ENCODE measurements at regions not wholly inside any gene's neighbourhood (a gene's known extent, or its start where the extent isn't known, plus 50 kb on each side); places are given as distances from the start of the nearest gene placed in this dataset.

DNA sequence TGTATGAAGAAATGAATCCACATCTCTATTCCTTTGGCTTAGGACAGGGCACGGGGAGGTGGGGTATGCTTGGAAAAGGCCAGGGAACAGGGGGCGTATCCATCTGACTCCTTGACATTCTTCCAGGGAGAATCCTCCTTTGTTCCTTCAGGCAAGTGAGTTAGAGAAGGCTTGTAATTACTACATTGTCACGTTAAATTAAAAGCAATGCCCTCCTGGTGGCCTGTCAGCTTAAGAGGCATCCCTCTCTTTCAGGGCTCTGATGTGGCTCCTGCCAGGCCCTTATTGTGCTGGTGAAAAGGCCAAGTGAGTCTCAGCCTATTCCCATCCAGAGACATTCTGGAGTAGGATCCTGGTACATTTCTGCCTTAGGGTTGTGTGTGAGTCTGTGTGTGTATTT is 128.3 kb downstream of the FOXA2 start:
- Histone ChIP-seq H3K27me3 (ENCODE audit: insufficient read depth, low read depth, severe bottlenecking) (peaks cover 49% of the 10 kb centered on the region), H3K36me3 (no peaks in the 10 kb centered on the region), H3K9me3 (ENCODE audit: severe bottlenecking) (no peaks in the 10 kb centered on the region), H3K27ac (no peak overlapping the region), H3K4me3 (ENCODE audit: low read depth, low read length) (no peak overlapping the region)
- TF ChIP-seq CTCF (IDR thresholded peaks at IDR 0.05; ENCODE audit: low read depth, low read length), result no peak
- no peak for DNase-seq

DNA sequence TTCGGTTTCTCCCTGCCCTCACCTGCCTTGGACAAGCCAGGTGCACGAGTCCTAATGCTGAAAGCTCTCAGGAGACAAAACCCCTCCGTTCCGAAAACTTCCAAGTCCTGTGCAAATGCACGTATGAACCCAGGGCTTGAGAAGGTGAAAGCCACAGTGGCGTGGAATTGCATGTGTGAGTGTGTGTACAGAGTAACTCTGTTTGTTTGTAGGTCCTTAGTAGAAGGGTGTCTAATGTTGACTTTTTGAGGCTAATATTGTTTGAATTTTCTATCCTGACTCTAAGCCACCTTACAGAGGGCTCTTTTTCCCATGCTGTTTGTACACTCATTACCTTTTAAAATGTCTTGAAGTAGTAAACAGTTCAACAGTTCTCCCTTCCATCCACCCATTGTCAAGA is 129.1 kb downstream of the FOXA2 start:
- no peak overlapping the region for H3K27ac ChIP-seq
- H3K36me3 ChIP-seq, result no peaks in the 10 kb centered on the region
- no peak for DNase-seq
- no peaks in the 10 kb centered on the region for H3K9me3 ChIP-seq (ENCODE audit: severe bottlenecking)
- no peak for TF ChIP-seq CTCF (IDR thresholded peaks at IDR 0.05; ENCODE audit: low read depth, low read length)
- peaks cover 44% of the 10 kb centered on the region for H3K27me3 ChIP-seq (ENCODE audit: insufficient read depth, low read depth, severe bottlenecking)
- no peak overlapping the region for H3K4me3 ChIP-seq (ENCODE audit: low read depth, low read length)

DNA sequence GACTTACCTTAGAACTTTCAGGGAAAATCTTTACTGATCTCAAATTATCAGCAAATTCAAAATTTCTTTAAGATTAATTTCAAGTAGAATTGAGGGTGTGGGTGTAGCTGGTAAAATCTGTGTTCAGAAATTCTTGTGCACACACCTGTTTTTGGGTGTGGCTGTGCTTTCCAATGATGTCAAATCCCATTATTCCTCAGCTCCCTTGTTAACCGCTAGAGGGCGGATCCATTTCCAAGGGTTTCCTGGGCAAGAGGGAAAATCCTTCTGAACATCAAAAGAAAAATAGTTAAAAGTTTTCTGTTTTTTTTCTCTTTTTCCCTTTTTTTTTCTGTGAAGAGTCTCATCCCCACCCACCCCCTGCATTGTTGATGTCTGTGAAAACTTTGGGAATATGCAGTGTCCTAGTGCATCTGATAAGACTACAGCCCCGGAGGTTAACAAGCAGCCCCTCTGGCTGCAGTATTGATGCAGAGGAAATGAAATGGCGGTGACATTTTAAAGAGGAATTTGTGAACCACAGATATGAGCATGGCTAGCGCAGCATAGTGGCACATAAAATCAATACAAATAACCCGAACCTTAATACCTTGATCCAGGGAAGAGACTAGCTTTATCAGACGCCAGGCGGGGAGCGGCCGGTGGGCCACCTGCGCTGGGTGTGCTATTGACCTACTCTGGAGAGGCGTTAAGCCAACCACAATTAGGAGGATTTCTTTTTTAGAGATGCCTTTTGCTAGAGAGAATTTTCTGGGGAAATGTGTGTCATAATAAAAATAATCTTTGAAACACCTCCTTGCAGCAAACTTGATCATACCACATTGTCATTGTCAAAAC is 130.9 kb downstream of the FOXA2 start:
- no peaks in the 10 kb centered on the region for H3K9me3 ChIP-seq (ENCODE audit: severe bottlenecking)
- peaks cover 53% of the 10 kb centered on the region for H3K27me3 ChIP-seq (ENCODE audit: insufficient read depth, low read depth, severe bottlenecking)
- DNase-seq, result no peak
- no peaks in the 10 kb centered on the region for H3K36me3 ChIP-seq
- H3K27ac ChIP-seq, result no peak overlapping the region
- no peak overlapping the region for H3K4me3 ChIP-seq (ENCODE audit: low read depth, low read length)
- peak; percentile 46 for TF ChIP-seq CTCF (IDR thresholded peaks at IDR 0.05; ENCODE audit: low read depth, low read length)

DNA sequence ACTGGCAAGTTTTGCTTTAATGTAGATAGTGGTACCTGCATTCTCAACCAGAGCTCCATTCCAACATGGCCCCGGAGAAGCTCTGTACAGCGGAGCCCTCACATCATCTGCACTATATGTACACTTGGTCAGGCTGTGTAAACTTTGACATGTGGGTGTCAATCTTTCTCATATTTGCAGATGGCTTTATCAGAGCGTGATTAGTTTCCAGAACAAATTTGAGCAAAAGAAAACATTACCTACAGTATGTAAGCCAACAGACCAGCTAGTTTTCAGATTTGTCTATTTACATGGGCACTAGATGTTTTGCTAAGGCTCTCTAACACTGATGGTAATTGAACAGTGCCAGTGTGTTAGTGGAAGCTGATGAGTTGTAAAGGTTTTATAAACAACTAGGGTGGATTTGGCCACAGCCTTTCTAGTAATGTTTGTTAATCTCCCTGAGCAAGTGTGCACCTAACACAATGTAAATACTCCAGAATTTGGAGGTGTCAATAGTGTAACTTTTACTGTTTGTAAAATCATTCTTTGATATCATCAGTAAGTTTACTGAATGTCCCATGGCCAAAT is 131.8 kb downstream of the FOXA2 start:
- no peak overlapping the region for H3K27ac ChIP-seq
- H3K4me3 ChIP-seq (ENCODE audit: low read depth, low read length), result no peak overlapping the region
- H3K36me3 ChIP-seq, result no peaks in the 10 kb centered on the region
- H3K9me3 ChIP-seq (ENCODE audit: severe bottlenecking), result no peaks in the 10 kb centered on the region
- peaks cover 53% of the 10 kb centered on the region for H3K27me3 ChIP-seq (ENCODE audit: insufficient read depth, low read depth, severe bottlenecking)
- no peak for TF ChIP-seq CTCF (IDR thresholded peaks at IDR 0.05; ENCODE audit: low read depth, low read length)
- no peak for DNase-seq

DNA sequence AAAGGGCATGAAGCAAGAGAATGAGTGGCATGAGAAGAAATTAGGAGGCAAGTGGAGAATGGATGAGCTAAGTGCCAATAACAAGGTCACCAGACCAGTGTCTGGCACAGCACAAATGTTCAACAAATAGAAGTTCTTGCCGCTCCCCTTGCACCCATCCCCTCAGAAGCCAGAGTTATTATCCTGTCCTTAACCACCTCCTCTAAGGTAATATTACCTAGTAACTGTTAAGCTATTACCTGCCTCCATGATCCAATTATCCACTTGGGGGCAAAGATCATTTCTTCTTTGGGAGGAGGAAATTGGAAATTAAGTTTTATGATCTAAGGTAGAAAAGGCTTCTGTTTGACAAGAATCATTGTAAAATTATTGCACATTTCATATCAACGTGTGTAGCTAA is 133.8 kb downstream of the FOXA2 start:
- no peak overlapping the region for H3K27ac ChIP-seq
- H3K27me3 ChIP-seq (ENCODE audit: insufficient read depth, low read depth, severe bottlenecking), result peaks cover 49% of the 10 kb centered on the region
- no peak for DNase-seq
- no peak overlapping the region for H3K4me3 ChIP-seq (ENCODE audit: low read depth, low read length)
- no peaks in the 10 kb centered on the region for H3K9me3 ChIP-seq (ENCODE audit: severe bottlenecking)
- H3K36me3 ChIP-seq, result no peaks in the 10 kb centered on the region
- TF ChIP-seq CTCF (IDR thresholded peaks at IDR 0.05; ENCODE audit: low read depth, low read length), result no peak

Measured in WERI-Rb-1 (cell line).